Prostate gland (tissue), 2 donors: ENCODE measurements at regions not wholly inside any gene's neighbourhood (a gene's known extent, or its start where the extent isn't known, plus 50 kb on each side); places are given as distances from the start of the nearest gene placed in this dataset.

Source experiments
- CTCF ChIP-seq, 4 experiments: fragments of 200-600 bp in 2 of 4; fragments of 450-650 bp in 2 of 4; sonication (generic) in 2 of 4; IDR thresholded peaks; 1 replicate in 3 of 4; 2 replicates in 1 of 4; pipeline ENCODE4 v1.5.1; 2016 to 2019; ENCODE audit warnings: antibody characterized with exemption in 4 of 4, mild to moderate bottlenecking in 2 of 4, moderate library complexity in 2 of 4
- POLR2A ChIP-seq: fragments of 450-650 bp; IDR thresholded peaks from one replicate; pipeline ENCODE4 v1.6.1; 2016; ENCODE audit warnings: antibody characterized with exemption, mild to moderate bottlenecking

- TF ChIP-seq POLR2A: no peak
- no peak for TF ChIP-seq CTCF (IDR thresholded peaks at IDR 0.05)
Observed at GRCh38 chr12:59079002-59079401, 158.7 kb upstream of the LRIG3 start.
